NCI-H345 treated with DMSO at 0.1 percent for 48 hours (cell line): ENCODE measurements at regions not wholly inside any gene's neighbourhood (a gene's known extent, or its start where the extent isn't known, plus 50 kb on each side); places are given as distances from the start of the nearest gene placed in this dataset.
"Not testable (repeated sequence)": the region's sequence is repeated elsewhere in the genome, so short reads cannot be mapped to it uniquely, and the experiment has no call there.

Experiments
- DNase-seq: peaks from one replicate; lab custom pipeline; 2025; ENCODE audit not compliant: unreplicated experiment; lab: John Stamatoyannopoulos, UW

GRCh38 chr6:163766936-163767335, 352.4 kb downstream of the QKI start:
- DNase-seq, result no peak

GRCh38 chr6:163765335-163765734, 350.8 kb downstream of the QKI start:
- no peak for DNase-seq

GRCh38 chr6:163764565-163764964, 350.0 kb downstream of the QKI start:
- no peak for DNase-seq

- DNase-seq, result no peak
These were observed 347.0 kb downstream of the QKI start for GRCh38 chr6:163761481-163761880.

GRCh38 chr6:163760860-163761259, 346.3 kb downstream of the QKI start:
- DNase-seq, result no peak

GRCh38 chr6:163759542-163759941, 345.0 kb downstream of the QKI start:
- DNase-seq, result no peak

GRCh38 chr6:163757520-163757919, 343.0 kb downstream of the QKI start:
- no peak for DNase-seq

- no peak for DNase-seq
These were observed 341.6 kb downstream of the QKI start for GRCh38 chr6:163756079-163756478.

- DNase-seq, result no peak
These were observed 340.3 kb downstream of the QKI start for GRCh38 chr6:163754866-163755265.

GRCh38 chr6:163753430-163753829, 338.9 kb downstream of the QKI start:
- no peak for DNase-seq

- no peak for DNase-seq
These were observed 337.9 kb downstream of the QKI start for GRCh38 chr6:163752446-163752845.

- DNase-seq, result no peak
These were observed 336.6 kb downstream of the QKI start for GRCh38 chr6:163751032-163751525.

GRCh38 chr6:163750431-163751031, 336.0 kb downstream of the QKI start:
- DNase-seq, result no peak

- DNase-seq, result no peak
These were observed 334.4 kb downstream of the QKI start for GRCh38 chr6:163748886-163749285.

GRCh38 chr6:163748036-163748435, 333.5 kb downstream of the QKI start:
- no peak for DNase-seq

- not testable (repeated sequence) for DNase-seq
These were observed 332.5 kb downstream of the QKI start for GRCh38 chr6:163747058-163747457.

GRCh38 chr6:163745536-163746400, 331.2 kb downstream of the QKI start:
- no peak for DNase-seq

- no peak for DNase-seq
These were observed 329.9 kb downstream of the QKI start for GRCh38 chr6:163744256-163744925.

GRCh38 chr6:163743796-163744195, 329.3 kb downstream of the QKI start:
- no peak for DNase-seq

GRCh38 chr6:163741743-163742363, 327.3 kb downstream of the QKI start:
- DNase-seq, result peak; percentile 45

GRCh38 chr6:163741342-163741741, 326.8 kb downstream of the QKI start:
- DNase-seq, result no peak
